Trophoblast cell (in vitro differentiated cells and primary cell): ENCODE measurements at regions not wholly inside any gene's neighbourhood (a gene's known extent, or its start where the extent isn't known, plus 50 kb on each side); places are given as distances from the start of the nearest gene placed in this dataset.

ENCODE experiments used
- DNase-seq, 2 donors: peaks; one replicate each; pipeline ENCODE4 v3.0.0-alpha.2; 2016
- H2AFZ ChIP-seq: 2 replicates; pipeline ENCODE4 v1.6.1; 2013; ENCODE audit warnings: low read length, moderate library complexity, mild to moderate bottlenecking; ENCODE audit not compliant: insufficient read depth, poor library complexity
- H2AK5ac ChIP-seq: 2 replicates; pipeline ENCODE4 v1.6.1; 2013; ENCODE audit warnings: mild to moderate bottlenecking, low read length
- H2BK120ac ChIP-seq: 2 replicates; pipeline ENCODE4 v1.6.1; 2013; ENCODE audit warnings: low read length, mild to moderate bottlenecking, moderate library complexity; ENCODE audit not compliant: insufficient read depth, poor library complexity
- H2BK12ac ChIP-seq: 2 replicates; pipeline ENCODE4 v1.6.1; 2013; ENCODE audit warnings: mild to moderate bottlenecking, low read length, moderate library complexity
- H2BK5ac ChIP-seq: 2 replicates; pipeline ENCODE4 v1.6.1; 2013; ENCODE audit warnings: low read length, low read depth, moderate library complexity, mild to moderate bottlenecking; ENCODE audit not compliant: poor library complexity
- H3K14ac ChIP-seq: 2 replicates; pipeline ENCODE4 v1.6.1; 2013; ENCODE audit warnings: mild to moderate bottlenecking, low read length
- H3K18ac ChIP-seq: 2 replicates; pipeline ENCODE4 v1.6.1; 2013; ENCODE audit warnings: mild to moderate bottlenecking, low read length
- H3K23ac ChIP-seq: 2 replicates; pipeline ENCODE4 v1.6.1; 2013; ENCODE audit warnings: low read length
- H3K27ac ChIP-seq: 2 replicates; pipeline ENCODE4 v1.5.1; 2013; ENCODE audit warnings: low read depth, mild to moderate bottlenecking, inconsistent platforms, low read length, moderate library complexity
- H3K27me3 ChIP-seq: 2 replicates; pipeline ENCODE4 v1.6.1; 2013; ENCODE audit warnings: inconsistent platforms, mild to moderate bottlenecking, low read length, moderate library complexity; ENCODE audit not compliant: insufficient read depth
- H3K36me3 ChIP-seq, 2 experiments: 1 replicate in 1 of 2; 2 replicates in 1 of 2; pipeline ENCODE4 v1.6.1; 2013; ENCODE audit warnings: low read length in 2 of 2, mild to moderate bottlenecking in 2 of 2, moderate library complexity in 1 of 2; ENCODE audit not compliant: insufficient read depth in 2 of 2, control insufficient read depth in 1 of 2
- H3K4ac ChIP-seq: 2 replicates; pipeline ENCODE4 v1.6.1; 2013; ENCODE audit warnings: low read depth, mild to moderate bottlenecking, low read length, moderate library complexity
- H3K4me1 ChIP-seq, 2 experiments: 1 replicate in 1 of 2; 2 replicates in 1 of 2; pipeline ENCODE4 v1.6.1; 2013; ENCODE audit warnings: low read length in 2 of 2, mild to moderate bottlenecking in 2 of 2, moderate library complexity in 1 of 2; ENCODE audit not compliant: insufficient read depth in 2 of 2, control insufficient read depth in 1 of 2
- H3K4me2 ChIP-seq: 2 replicates; pipeline ENCODE4 v1.6.1; 2013; ENCODE audit warnings: inconsistent platforms, mild to moderate bottlenecking, low read length, moderate library complexity
- H3K4me3 ChIP-seq: 2 replicates; pipeline ENCODE4 v1.5.1; 2013; ENCODE audit warnings: mild to moderate bottlenecking, low read depth, low read length, inconsistent platforms
- H3K79me1 ChIP-seq: one replicate; pipeline ENCODE4 v1.6.1; 2013; ENCODE audit warnings: low read length
- H3K79me2 ChIP-seq: 2 replicates; pipeline ENCODE4 v1.6.1; 2013; ENCODE audit warnings: low read length, mild to moderate bottlenecking; ENCODE audit not compliant: control insufficient read depth, insufficient read depth, poor library complexity
- H3K9ac ChIP-seq: 2 replicates; pipeline ENCODE4 v1.6.1; 2013; ENCODE audit warnings: mild to moderate bottlenecking, low read length
- H3K9me3 ChIP-seq: 2 replicates; pipeline ENCODE4 v1.6.1; 2013; ENCODE audit warnings: low read depth, mild to moderate bottlenecking, control low read depth, inconsistent platforms, low read length; ENCODE audit not compliant: insufficient read depth
- H4K12ac ChIP-seq: 2 replicates; pipeline ENCODE4 v1.6.1; 2013; ENCODE audit warnings: low read depth, mild to moderate bottlenecking, low read length, moderate library complexity
- H4K8ac ChIP-seq: 2 replicates; pipeline ENCODE4 v1.6.1; 2013; ENCODE audit warnings: low read depth, mild to moderate bottlenecking, low read length, moderate library complexity
- H4K91ac ChIP-seq: one replicate; pipeline ENCODE4 v1.6.1; 2013; ENCODE audit warnings: low read depth, mild to moderate bottlenecking, low read length, moderate library complexity
- WGBS: extraction: QIAGEN DNeasy Blood & Tissue Kit; methylation state at CpG from one replicate; pipeline ENCODE4 v1.1.7; 2013; ENCODE audit warnings: missing lambda C conversion rate; ENCODE audit not compliant: insufficient read length, insufficient coverage; ENCODE audit errors: extremely low coverage; 5-methylcytosine and 5-hydroxymethylcytosine counted together

DNA sequence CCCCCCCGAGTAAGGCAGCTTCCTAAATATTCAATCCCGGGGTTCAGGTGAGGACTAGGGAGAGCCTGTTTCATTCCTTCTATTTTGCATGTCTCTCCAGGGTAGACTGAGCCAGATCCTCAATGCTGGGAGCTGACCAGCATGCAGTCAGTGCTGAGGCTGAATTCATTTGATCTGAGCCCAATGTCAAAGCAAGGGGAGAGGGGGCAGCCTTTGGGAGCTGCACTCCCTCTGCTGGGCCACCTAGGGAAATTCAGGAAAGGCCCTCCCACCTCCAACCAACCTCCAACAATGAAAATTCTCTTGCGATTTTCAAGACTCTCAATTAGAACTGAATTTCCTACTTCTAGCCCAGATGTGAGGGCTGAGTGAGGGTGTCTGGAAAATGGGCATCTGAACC, 371.2 kb downstream of the NPHP4 start:
- no peak overlapping the region for H2BK120ac ChIP-seq
- no peak overlapping the region for H4K12ac ChIP-seq
- H3K9me3 ChIP-seq = peaks cover 1% of the 10 kb centered on the region
- no peaks in the 10 kb centered on the region for H3K27me3 ChIP-seq
- no peak overlapping the region for H3K4ac ChIP-seq
- H4K8ac ChIP-seq = no peak overlapping the region
- no peak overlapping the region for H3K18ac ChIP-seq
- DNase-seq = peak in 1 of 2 donors; percentile 6
- H3K23ac ChIP-seq = no peak overlapping the region
- H3K79me1 ChIP-seq = no peaks in the 10 kb centered on the region
- no peak overlapping the region for H3K9ac ChIP-seq
- H2AK5ac ChIP-seq = no peak overlapping the region
- H2BK5ac ChIP-seq = no peak overlapping the region
- H3K27ac ChIP-seq = no peak overlapping the region
- H3K4me2 ChIP-seq = no peak overlapping the region
- H3K79me2 ChIP-seq = no peaks in the 10 kb centered on the region
- no peak overlapping the region for H4K91ac ChIP-seq
- H3K4me1 ChIP-seq = no peaks in the 10 kb centered on the region
- no peaks in the 10 kb centered on the region for H3K36me3 ChIP-seq
- no CpG with 5 or more reads among the region's 3 CpGs for WGBS
- H2BK12ac ChIP-seq = no peak overlapping the region
- no peak overlapping the region for H3K4me3 ChIP-seq
- H2AFZ ChIP-seq = no peak overlapping the region
- H3K14ac ChIP-seq = no peak overlapping the region

DNA sequence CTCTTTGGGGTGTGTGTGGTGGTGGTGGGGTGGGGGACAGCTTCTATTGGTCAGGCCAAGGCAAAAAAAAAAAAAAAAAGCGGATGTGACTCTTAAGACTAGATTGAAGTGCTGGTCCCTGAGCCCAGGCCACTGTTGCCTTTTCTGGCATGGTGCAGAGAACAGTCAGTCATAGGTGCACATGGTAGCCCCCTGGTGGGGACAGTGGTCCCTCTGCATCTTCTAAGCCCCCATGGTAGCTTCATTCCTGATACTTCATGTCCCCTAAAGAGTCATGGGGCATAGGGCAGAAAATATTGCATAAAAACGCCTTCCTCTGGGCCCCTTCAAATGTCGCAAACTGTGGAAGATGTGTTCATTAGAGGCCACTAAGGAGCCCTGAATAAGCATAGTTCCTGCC, 371.8 kb downstream of the NPHP4 start:
- Histone ChIP-seq H2AFZ (no peak overlapping the region), H2BK120ac (no peak overlapping the region), H3K36me3 (no peaks in the 10 kb centered on the region), H3K27me3 (no peaks in the 10 kb centered on the region), H2AK5ac (no peak overlapping the region), H4K8ac (no peak overlapping the region), H3K18ac (no peak overlapping the region), H3K4me3 (no peak overlapping the region), H2BK5ac (no peak overlapping the region), H3K23ac (no peak overlapping the region), H3K4me2 (no peak overlapping the region), H3K4ac (no peak overlapping the region), H3K79me2 (no peaks in the 10 kb centered on the region), H4K91ac (no peak overlapping the region), H3K9ac (no peak overlapping the region), H4K12ac (no peak overlapping the region), H3K4me1 (no peaks in the 10 kb centered on the region), H3K9me3 (peaks cover 1% of the 10 kb centered on the region), H3K27ac (no peak overlapping the region), H2BK12ac (no peak overlapping the region), H3K79me1 (no peaks in the 10 kb centered on the region), H3K14ac (no peak overlapping the region)
- no peak for DNase-seq
- WGBS = no CpG with 5 or more reads among the region's 3 CpGs

DNA sequence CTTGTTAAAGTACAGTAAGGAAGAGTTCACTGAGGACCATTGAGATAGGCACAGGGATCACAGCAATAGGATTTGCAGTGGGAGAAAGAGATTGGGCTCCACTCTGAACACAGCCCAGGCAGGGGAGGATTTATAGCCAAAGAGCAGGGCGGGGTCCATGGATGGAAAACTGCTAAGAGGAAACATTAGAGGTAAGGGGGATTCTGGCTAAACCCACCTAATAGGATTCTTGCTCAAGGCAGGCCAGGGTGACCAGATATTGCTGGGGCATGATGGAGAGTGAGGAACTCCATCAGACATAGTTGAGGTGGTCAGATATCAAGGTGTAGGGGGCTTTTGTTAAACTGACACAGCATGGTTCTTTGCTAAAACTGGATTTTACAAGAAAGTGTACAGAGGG, 372.8 kb downstream of the NPHP4 start:
- Histone ChIP-seq H3K4me1 (no peaks in the 10 kb centered on the region), H2AK5ac (no peak overlapping the region), H3K27me3 (no peaks in the 10 kb centered on the region), H3K14ac (no peak overlapping the region), H2AFZ (no peak overlapping the region), H3K23ac (no peak overlapping the region), H2BK12ac (no peak overlapping the region), H3K18ac (no peak overlapping the region), H3K4me3 (no peak overlapping the region), H3K9me3 (peaks cover 1% of the 10 kb centered on the region), H3K9ac (no peak overlapping the region), H3K79me1 (no peaks in the 10 kb centered on the region), H3K27ac (no peak overlapping the region), H4K91ac (no peak overlapping the region), H4K8ac (no peak overlapping the region), H3K36me3 (no peaks in the 10 kb centered on the region), H2BK120ac (no peak overlapping the region), H2BK5ac (no peak overlapping the region), H3K79me2 (no peaks in the 10 kb centered on the region), H3K4me2 (no peak overlapping the region), H4K12ac (no peak overlapping the region), H3K4ac (no peak overlapping the region)
- no CpG with 5 or more reads among the region's 1 CpG for WGBS
- DNase-seq = no peak

DNA sequence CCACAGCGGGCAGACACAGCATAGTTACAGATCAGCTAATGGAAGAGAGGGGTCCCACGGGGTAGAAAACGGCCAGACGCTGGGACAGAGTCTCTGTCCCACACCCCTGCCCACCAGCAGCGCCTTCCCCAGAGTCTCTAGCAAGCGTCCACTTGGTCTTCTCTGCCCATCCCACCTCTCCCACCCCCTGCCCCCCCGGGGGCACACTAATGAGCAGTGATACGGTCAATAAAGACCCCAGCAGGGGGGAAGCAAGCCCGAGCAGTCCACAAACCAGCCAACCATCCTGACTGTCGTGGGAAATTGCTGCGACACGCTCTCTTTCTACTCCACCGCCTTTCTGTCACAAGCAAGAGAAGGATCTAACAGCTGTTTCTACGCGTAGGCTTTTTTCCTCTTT, 374.7 kb downstream of the NPHP4 start:
- H3K14ac ChIP-seq = no peak overlapping the region
- H3K4me1 ChIP-seq = no peaks in the 10 kb centered on the region
- no CpG with 5 or more reads among the region's 15 CpGs for WGBS
- H3K9ac ChIP-seq = no peak overlapping the region
- H3K27me3 ChIP-seq = no peaks in the 10 kb centered on the region
- no peaks in the 10 kb centered on the region for H3K36me3 ChIP-seq
- H2AK5ac ChIP-seq = no peak overlapping the region
- H2BK12ac ChIP-seq = no peak overlapping the region
- H3K4ac ChIP-seq = no peak overlapping the region
- H3K79me2 ChIP-seq = no peaks in the 10 kb centered on the region
- H2AFZ ChIP-seq = no peak overlapping the region
- H4K91ac ChIP-seq = no peak overlapping the region
- H3K79me1 ChIP-seq = no peaks in the 10 kb centered on the region
- peaks cover 1% of the 10 kb centered on the region for H3K9me3 ChIP-seq
- no peak overlapping the region for H2BK5ac ChIP-seq
- no peak overlapping the region for H4K8ac ChIP-seq
- no peak overlapping the region for H3K27ac ChIP-seq
- no peak overlapping the region for H2BK120ac ChIP-seq
- DNase-seq = no peak
- no peak overlapping the region for H3K4me3 ChIP-seq
- no peak overlapping the region for H3K18ac ChIP-seq
- H3K4me2 ChIP-seq = no peak overlapping the region
- H4K12ac ChIP-seq = no peak overlapping the region
- H3K23ac ChIP-seq = no peak overlapping the region
